B cell (primary cell): ENCODE measurements at regions not wholly inside any gene's neighbourhood (a gene's known extent, or its start where the extent isn't known, plus 50 kb on each side); places are given as distances from the start of the nearest gene placed in this dataset.

ENCODE experiments used
- ATAC-seq: fragments of 200-7000 bp; cut with Tn5 transposase; one replicate; pipeline ENCODE4 v1.10.0; 2021; ENCODE audit warnings: low read depth, mild to moderate bottlenecking, moderate number of reproducible peaks, moderate library complexity
- CTCF ChIA-PET: fragments of 350-600 bp; sonication (Branson Sonifier 250); formaldehyde crosslinking; loops from one replicate; lab custom pipeline; 2021; ENCODE audit warnings: antibody characterized with exemption, inconsistent platforms; lab: Charles Lee
- POLR2A ChIA-PET: fragments of 350-600 bp; sonication (Branson Sonifier 250); formaldehyde crosslinking; loops from one replicate; lab custom pipeline; 2021; ENCODE audit warnings: antibody characterized with exemption; lab: Charles Lee
- DNase-seq: peaks from one replicate; pipeline ENCODE4 v3.0.0; 2013
- H2AFZ ChIP-seq: 2 replicates; pipeline ENCODE4 v1.6.1; 2012; ENCODE audit warnings: mild to moderate bottlenecking, low read depth, low read length; ENCODE audit not compliant: insufficient read depth, poor library complexity, severe bottlenecking
- H3K27ac ChIP-seq, 2 donors: 1 replicate in 1 of 2; 2 replicates in 1 of 2; pipeline ENCODE4 v1.5.1; 2012 to 2013; ENCODE audit warnings: low read length in 2 of 2, mild to moderate bottlenecking in 2 of 2, moderate library complexity in 1 of 2
- H3K27me3 ChIP-seq, 4 experiments: fragments of 200-600 bp in 1 of 4; sonication (generic) in 1 of 4; replicated peaks in 1 of 4; 1 replicate in 2 of 4; 2 replicates in 2 of 4; pipeline versions ENCODE4 v1.6.1 to v1.7.0; 2013 to 2016; ENCODE audit warnings: low read length in 3 of 4, mild to moderate bottlenecking in 2 of 4, mixed read lengths in 1 of 4, moderate library complexity in 1 of 4; ENCODE audit not compliant: insufficient read depth in 4 of 4, control insufficient read depth in 3 of 4; ENCODE audit errors: control extremely low read depth in 1 of 4
- H3K36me3 ChIP-seq, 2 experiments: replicated peaks in 1 of 2; 1 replicate in 1 of 2; 2 replicates in 1 of 2; pipeline versions ENCODE4 v1.6.1 to v1.7.1; 2013; ENCODE audit warnings: low read length in 1 of 2; ENCODE audit not compliant: insufficient read depth in 2 of 2, control insufficient read depth in 1 of 2; ENCODE audit errors: control extremely low read depth in 1 of 2, extremely low read depth in 1 of 2
- H3K4me1 ChIP-seq, 2 donors: fragments of 200-600 bp in 1 of 2; sonication (generic) in 1 of 2; 1 replicate in 1 of 2; 2 replicates in 1 of 2; pipeline versions ENCODE4 v1.5.1 to v1.6.1; 2013 to 2017; ENCODE audit warnings: low read length in 2 of 2; ENCODE audit not compliant: control insufficient read depth in 2 of 2, insufficient read depth in 2 of 2
- H3K4me2 ChIP-seq: replicated peaks from 2 replicates; pipeline ENCODE3; 2012; ENCODE audit warnings: mild to moderate bottlenecking, low read depth, low read length; ENCODE audit not compliant: poor library complexity, severe bottlenecking
- H3K4me3 ChIP-seq, 5 experiments: fragments of 200-600 bp in 1 of 5; sonication (generic) in 1 of 5; 1 replicate in 3 of 5; 2 replicates in 2 of 5; pipeline versions ENCODE4 v1.5.1 to v1.7.0; 2011 to 2016; ENCODE audit warnings: low read length in 4 of 5, mild to moderate bottlenecking in 4 of 5, low read depth in 2 of 5, control low read depth in 1 of 5, moderate library complexity in 1 of 5; ENCODE audit not compliant: insufficient read depth in 1 of 5; ENCODE audit errors: control extremely low read depth in 1 of 5, extremely low read depth in 1 of 5
- H3K79me2 ChIP-seq: fragments of 200-600 bp; sonication (generic); one replicate; pipeline ENCODE4 v1.6.0; 2016; ENCODE audit warnings: low read length; ENCODE audit not compliant: control insufficient read depth, insufficient read depth
- H3K9ac ChIP-seq: fragments of 200-600 bp; sonication (generic); 2 replicates; pipeline ENCODE4 v1.6.1; 2017; ENCODE audit warnings: mild to moderate bottlenecking, low read length, moderate library complexity
- H3K9me3 ChIP-seq, 3 donors: one replicate each; pipeline versions ENCODE4 v1.6.1 to v1.7.1; 2013; ENCODE audit warnings: low read length in 2 of 3; ENCODE audit not compliant: control insufficient read depth in 2 of 3, insufficient read depth in 1 of 3; ENCODE audit errors: control extremely low read depth in 1 of 3
- H4K20me1 ChIP-seq: 2 replicates; pipeline ENCODE4 v1.6.0; 2012; ENCODE audit warnings: mild to moderate bottlenecking, low read length; ENCODE audit not compliant: insufficient read depth, control insufficient read depth, poor library complexity, severe bottlenecking
- H3K27ac Mint-ChIP-seq: one replicate; pipeline ENCODE4 v1.8.0; 2021; ENCODE audit warnings: mixed read lengths
- H3K27me3 Mint-ChIP-seq: one replicate; pipeline ENCODE4 v1.8.0; 2021; ENCODE audit warnings: mixed read lengths
- H3K4me1 Mint-ChIP-seq: one replicate; pipeline ENCODE4 v1.8.0; 2021; ENCODE audit warnings: mixed read lengths
- H3K4me3 Mint-ChIP-seq: one replicate; pipeline ENCODE4 v1.8.0; 2021; ENCODE audit warnings: mixed read lengths
- H3K9me3 Mint-ChIP-seq: one replicate; pipeline ENCODE4 v1.8.0; 2022; ENCODE audit warnings: mixed read lengths; ENCODE audit not compliant: insufficient read depth
- EZH2 ChIP-seq: IDR thresholded peaks from 2 replicates; pipeline ENCODE4 v1.6.1; 2012; ENCODE audit warnings: borderline replicate concordance, low read depth, mild to moderate bottlenecking, moderate library complexity, low read length; ENCODE audit not compliant: insufficient read depth, poor library complexity, severe bottlenecking
- WGBS: methylation state at CpG from one replicate; pipeline ENCODE4 v1.1.5; 2013; ENCODE audit warnings: missing lambda C conversion rate; ENCODE audit not compliant: insufficient coverage; 5-methylcytosine and 5-hydroxymethylcytosine counted together
- intact Hi-C: fragments of 100-400 bp; cut with micrococcal nuclease; formaldehyde crosslinking; loops from one replicate; pipeline ENCODE4 v1.10.0; 2022
- TF ChIP-seq, protein P1 (sequence below): fragments of 200-600 bp; IDR thresholded peaks from one replicate; pipeline ENCODE4 v1.8.0; 2022; ENCODE audit warnings: antibody characterized with exemption, mild to moderate bottlenecking

DNA sequence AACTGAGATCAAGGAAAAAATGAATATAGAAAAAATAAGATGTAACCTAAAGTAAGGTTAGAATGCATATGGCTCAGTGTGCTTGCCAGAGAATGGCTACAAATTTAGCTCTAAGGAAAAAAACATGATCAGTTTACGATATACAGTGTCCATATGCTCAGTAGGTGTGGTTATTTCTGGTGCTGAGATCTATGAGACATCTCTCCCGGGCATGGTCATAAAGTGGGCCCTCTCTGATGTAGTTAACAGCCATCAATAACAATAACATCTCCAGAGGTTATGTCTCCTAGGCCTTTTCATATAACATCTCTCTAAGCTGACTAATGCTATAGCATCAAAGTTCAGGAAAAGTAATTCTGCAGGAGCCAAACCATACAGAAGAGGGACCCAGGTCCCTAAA lies 56.3 kb upstream of the UBE2E3 start:
- H3K27ac Mint-ChIP-seq: no peak overlapping the region
- no peak overlapping the region for H3K27ac ChIP-seq
- ATAC-seq (no peak), DNase-seq (no peak)
- H4K20me1 ChIP-seq: no peaks in the 10 kb centered on the region
- no peaks in the 10 kb centered on the region for H3K9me3 Mint-ChIP-seq
- CTCF ChIA-PET: no interaction called here
- H3K9me3 ChIP-seq: no peaks in the 10 kb centered on the region
- POLR2A ChIA-PET: no interaction called here
- no peaks in the 10 kb centered on the region for H3K4me1 ChIP-seq
- TF ChIP-seq, protein P1, sequence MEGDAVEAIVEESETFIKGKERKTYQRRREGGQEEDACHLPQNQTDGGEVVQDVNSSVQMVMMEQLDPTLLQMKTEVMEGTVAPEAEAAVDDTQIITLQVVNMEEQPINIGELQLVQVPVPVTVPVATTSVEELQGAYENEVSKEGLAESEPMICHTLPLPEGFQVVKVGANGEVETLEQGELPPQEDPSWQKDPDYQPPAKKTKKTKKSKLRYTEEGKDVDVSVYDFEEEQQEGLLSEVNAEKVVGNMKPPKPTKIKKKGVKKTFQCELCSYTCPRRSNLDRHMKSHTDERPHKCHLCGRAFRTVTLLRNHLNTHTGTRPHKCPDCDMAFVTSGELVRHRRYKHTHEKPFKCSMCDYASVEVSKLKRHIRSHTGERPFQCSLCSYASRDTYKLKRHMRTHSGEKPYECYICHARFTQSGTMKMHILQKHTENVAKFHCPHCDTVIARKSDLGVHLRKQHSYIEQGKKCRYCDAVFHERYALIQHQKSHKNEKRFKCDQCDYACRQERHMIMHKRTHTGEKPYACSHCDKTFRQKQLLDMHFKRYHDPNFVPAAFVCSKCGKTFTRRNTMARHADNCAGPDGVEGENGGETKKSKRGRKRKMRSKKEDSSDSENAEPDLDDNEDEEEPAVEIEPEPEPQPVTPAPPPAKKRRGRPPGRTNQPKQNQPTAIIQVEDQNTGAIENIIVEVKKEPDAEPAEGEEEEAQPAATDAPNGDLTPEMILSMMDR: no peak
- TF ChIP-seq EZH2: no peak
- no peak overlapping the region for H3K4me3 Mint-ChIP-seq
- H3K79me2 ChIP-seq: no peaks in the 10 kb centered on the region
- intact Hi-C loops: no loop called here
- H3K4me1 Mint-ChIP-seq: no peaks in the 10 kb centered on the region
- H3K27me3 Mint-ChIP-seq: peaks cover 19% of the 10 kb centered on the region
- no peak overlapping the region for H3K4me2 ChIP-seq
- 83% methylated on average over 1 of the region's 2 CpGs for WGBS
- H3K4me3 ChIP-seq: no peak overlapping the region
- peaks cover 0 to 2% (median 0%) of the 10 kb centered on the region in 4 experiments for H3K27me3 ChIP-seq
- H2AFZ ChIP-seq: no peak overlapping the region
- H3K36me3 ChIP-seq: no peaks in the 10 kb centered on the region
- H3K9ac ChIP-seq: no peak overlapping the region

DNA sequence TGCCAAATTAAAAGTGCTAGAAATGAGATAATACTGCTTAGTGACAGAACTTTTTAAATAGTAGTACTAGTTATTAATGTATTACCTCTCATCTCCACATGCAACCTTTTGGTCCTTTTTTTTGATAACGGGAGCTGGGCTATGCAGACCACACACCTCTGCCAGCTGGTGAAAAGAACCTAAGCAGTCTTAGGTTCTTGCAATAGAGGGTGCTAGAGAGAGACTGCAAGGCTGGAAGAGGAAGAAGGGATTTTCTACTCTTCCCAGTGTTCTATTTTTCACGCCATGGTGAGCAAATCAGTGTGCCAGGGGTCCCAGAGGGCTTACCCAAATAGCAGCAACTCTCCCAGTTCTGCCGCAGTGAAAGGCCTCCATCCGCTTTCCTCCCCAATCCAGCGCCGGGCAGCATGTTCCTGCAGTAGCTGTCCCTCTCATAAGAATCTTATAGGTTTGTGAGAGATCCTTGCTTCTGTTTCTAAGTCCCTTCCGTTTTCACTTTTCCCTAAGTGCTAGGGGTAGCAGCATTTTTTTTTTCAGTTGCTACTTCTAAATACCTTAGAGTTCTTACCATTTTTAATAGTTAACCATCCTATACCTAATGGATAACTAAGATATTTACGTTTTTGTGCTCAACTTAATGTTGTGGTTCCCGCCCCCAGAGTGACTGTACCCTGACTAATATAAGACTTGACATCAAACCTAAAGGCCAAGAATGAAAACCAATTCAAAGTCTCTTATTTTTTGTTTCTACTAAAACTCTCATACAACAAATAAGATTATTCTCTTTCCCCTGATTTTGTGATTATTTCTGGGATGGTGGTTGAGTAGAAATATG lies 69.4 kb upstream of the UBE2E3 start:
- Histone ChIP-seq H3K79me2 (no peaks in the 10 kb centered on the region), H3K9ac (no peak overlapping the region), H3K4me1 (no peaks in the 10 kb centered on the region), H2AFZ (no peak overlapping the region), H3K4me3 (no peak overlapping the region), H3K4me2 (no peak overlapping the region), H3K9me3 (no peaks in the 10 kb centered on the region), H3K36me3 (no peaks in the 10 kb centered on the region), H3K27ac (no peak overlapping the region), H4K20me1 (no peaks in the 10 kb centered on the region), H3K27me3 (no peaks in the 10 kb centered on the region)
- H3K4me1 Mint-ChIP-seq: no peaks in the 10 kb centered on the region
- intact Hi-C loops: no loop called here
- TF ChIP-seq, protein P1: no peak
- TF ChIP-seq EZH2: no peak
- ChIA-PET POLR2A (interaction anchor here (0.7 kb wide), 1 partner anchor 938 kb away, joined by 6 read pairs; no protein-coding TSS in a partner anchor), CTCF (interaction anchor here (0.6 kb wide), 1 partner anchor 841 kb away, joined by 3 read pairs; no protein-coding TSS in a partner anchor)
- H3K4me3 Mint-ChIP-seq: no peak overlapping the region
- ATAC-seq (no peak), DNase-seq (no peak)
- peaks cover 14% of the 10 kb centered on the region for H3K27me3 Mint-ChIP-seq
- H3K27ac Mint-ChIP-seq: no peak overlapping the region
- WGBS: 100% methylated on average over 2 of the region's 9 CpGs
- H3K9me3 Mint-ChIP-seq: no peaks in the 10 kb centered on the region
